Activated CD8-positive, alpha-beta memory T cell treated with anti-CD3 and anti-CD28 coated beads, Interleukin-2, amount 50 U/mL, for 48 hours (primary cell): ENCODE measurements at regions not wholly inside any gene's neighbourhood (a gene's known extent, or its start where the extent isn't known, plus 50 kb on each side); places are given as distances from the start of the nearest gene placed in this dataset.

Experiments
- DNase-seq: peaks from one replicate; pipeline ENCODE4 v3.0.0-alpha.2; 2020

DNA sequence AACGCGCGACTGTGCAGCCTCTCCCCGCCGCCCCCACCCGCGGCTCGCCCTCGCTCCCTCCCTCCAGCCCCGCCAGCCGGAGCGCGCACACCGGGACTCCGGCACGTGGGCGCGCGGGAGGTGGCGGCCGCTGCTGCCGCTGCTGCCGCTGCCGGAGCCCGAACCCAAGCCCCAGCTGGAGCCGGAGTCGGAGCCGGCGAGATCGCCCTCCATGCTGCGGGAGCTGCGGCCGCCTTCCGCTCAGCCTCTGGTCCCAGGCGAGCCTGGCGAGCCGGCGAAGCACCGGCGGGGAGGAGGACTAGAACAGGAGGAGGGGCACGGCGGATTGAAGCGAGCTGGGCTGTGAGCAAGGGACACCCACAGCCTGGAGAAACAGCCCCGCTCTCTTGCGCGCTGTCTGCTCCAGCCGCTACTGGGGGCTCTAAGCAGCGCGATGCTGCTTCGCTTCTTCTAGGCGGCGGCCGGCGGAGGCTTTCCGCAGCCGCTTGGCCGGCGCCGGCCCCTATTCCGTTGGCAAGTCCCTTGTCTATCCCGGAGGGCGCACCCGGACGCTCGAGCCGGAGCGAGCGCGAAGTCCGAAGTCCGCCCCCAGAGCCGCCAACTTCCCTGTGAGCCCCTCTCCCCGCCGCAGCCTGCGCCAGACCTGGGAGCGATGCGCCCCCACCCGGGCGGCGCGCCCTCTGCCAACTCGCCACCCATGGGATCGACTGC, 598.7 kb upstream of the SGCD start:
- no peak for DNase-seq

DNA sequence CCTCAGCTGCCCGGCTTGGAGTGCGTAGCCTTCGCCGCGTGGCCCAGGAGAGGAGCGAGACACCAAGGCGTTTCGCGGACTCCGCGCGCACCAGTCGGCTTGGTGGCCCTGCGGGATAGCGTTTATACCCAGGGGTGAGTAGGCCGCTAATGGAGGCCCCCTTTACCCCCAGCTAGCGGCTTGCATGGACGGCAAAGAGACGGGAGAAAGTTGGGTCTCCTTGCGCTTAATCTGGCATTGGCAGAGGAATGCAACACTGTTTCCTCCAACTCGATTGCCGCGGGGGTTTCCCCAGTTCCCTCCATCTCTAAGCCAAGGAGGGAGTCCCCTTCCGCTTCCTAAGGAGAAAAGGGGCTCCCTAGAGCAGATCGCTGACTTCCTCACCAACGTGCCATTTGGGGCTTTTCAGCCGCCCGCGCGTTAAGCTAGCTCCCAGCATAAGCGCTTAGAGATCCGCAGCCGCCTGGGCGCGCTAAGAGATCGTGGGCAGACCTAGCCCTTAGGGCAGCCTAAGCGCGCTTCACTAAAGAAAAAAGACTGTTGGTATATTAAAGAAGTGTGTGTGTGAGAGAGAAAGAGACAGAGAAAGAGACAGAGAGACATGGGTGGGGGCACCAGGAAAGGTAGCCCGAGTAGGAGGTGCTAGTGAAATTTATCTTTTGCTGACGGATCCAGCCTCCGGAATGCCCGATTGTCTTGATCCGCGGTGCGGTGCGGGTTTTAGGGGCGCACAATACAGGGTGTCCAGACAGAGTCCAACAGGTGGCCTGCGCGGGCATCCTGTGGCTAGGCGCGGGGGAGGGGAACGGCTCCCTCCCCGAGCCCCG, 597.9 kb upstream of the SGCD start:
- DNase-seq, result no peak

GRCh38 chr5:155729684-155730059, 597.3 kb upstream of the SGCD start:
- DNase-seq, result no peak

DNA sequence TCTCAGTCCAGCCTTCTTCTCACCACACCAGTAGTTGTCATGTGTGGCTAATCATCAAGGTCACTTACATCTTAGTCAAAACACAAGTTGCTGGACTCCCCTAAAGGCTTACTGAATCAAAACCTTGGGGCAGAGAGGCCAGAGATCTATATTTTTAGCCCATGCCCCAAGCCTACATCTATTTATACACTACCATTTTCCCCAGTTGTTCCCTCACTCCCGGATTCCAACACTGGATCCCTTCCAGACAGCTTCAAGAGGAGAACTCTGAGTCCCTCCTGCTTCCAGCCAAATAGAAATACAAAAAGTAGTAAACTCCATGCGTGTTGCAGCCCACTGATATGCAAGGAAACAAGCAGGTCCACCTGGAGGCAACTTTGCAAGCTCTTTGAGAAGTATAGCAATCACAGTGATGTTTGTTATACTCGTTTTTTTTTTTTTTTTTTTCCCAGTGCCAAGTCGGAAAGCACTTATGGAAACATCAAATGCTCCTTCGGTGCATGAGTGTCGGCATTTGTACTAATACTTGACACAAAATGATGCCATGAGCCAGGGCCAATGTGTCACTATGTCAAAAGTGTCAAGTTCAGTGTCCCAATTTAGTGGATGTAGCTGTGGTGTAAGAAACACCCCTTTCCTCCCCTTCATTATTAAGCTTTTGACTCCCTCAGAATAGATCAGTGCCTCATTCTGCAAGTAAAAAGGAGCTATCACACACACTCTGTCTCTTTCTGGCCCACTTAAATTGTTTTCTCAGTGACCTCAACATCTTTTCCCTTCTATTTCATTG, 594.2 kb upstream of the SGCD start:
- DNase-seq, result no peak

DNA sequence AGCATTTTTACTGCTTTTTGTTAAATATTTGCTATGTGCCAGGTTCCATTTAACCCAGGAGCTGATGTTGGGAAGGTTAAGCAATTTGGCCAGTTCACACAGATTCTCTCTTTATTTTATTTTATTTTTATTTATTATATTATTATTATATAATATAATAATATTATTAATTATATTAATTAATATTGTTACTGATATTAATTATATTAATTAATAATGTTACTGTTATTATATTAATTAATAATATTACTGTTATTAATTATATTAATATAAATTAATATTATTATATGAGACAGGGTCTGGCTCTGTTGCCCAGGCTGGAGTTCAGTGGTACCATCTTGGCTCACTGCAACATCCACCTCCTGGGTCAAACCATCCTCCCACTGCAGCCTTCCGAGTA, 593.0 kb upstream of the SGCD start:
- no peak for DNase-seq

DNA sequence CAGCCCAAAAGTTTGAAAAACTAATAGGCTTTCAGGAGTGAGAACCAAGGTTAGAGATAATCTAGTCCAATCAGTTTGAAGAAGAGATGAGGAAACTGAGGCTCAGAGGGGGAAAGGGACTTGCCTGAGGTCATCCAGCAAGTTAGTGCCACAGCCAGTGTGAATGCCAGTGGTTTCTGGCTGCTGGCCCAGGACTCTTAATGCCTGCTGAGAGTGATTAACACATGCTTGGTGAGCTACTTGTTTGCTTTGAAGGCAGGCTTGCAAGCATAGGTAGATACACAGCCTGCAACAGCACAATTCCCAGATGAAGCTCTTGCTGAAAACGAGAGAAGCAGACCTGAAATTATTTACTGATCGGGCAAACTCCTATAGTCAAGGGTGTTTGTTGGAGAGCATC, 591.6 kb upstream of the SGCD start:
- no peak for DNase-seq

GRCh38 chr5:155738616-155739015, 588.3 kb upstream of the SGCD start:
- no peak for DNase-seq

GRCh38 chr5:155746367-155747038, 580.5 kb upstream of the SGCD start:
- DNase-seq, result no peak

GRCh38 chr5:155750101-155750500, 576.9 kb upstream of the SGCD start:
- DNase-seq, result no peak

DNA sequence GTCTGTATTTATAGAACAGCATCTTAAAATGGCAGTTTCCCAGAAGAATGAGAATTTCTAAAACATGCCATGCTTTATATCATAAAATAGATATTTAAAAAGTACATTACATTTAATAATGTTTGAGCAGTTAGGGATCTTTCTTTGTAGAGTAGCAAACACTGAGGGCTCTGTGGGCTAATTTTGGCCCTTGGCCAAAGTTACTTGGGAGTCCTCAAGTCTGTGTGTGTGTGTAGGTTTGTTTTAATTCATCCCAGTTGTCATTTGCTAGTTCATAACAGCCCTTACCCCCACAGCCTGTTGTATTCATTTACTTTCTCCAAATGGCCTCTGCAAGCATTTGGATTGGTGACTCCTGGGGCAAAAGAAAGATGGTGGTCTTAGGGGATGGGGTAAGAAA, 576.4 kb upstream of the SGCD start:
- no peak for DNase-seq

DNA sequence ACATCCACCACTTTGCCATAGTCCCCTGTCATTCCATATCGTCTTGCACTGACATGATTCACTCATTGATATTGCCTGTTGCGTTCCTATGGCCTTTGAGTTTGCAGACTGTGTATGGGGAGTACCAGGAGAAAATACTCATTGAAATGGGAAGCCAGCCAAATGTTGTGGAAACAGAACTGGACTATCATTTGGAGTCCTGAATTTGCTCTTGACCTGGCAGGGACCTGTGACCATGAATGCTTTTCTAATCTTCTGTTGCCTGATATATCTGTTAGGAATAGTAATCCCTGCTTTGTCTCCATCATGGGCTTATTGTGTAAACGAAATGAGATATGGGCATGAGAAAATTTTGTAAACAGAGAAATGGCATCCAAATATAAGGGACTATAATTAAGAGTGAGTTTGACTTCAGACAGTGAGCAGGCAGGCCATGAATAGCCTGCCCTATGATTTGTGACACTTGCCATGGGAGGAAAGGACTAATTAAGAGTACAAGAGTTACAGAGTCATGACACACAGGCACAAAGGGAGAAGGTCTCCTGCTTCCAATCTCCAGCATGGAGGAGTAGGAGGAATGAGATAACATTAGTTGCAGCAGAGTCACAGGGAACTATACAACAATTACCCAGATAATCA, 572.9 kb upstream of the SGCD start:
- no peak for DNase-seq

- DNase-seq, result no peak
Observed at GRCh38 chr5:155759252-155759651, 567.7 kb upstream of the SGCD start.

DNA sequence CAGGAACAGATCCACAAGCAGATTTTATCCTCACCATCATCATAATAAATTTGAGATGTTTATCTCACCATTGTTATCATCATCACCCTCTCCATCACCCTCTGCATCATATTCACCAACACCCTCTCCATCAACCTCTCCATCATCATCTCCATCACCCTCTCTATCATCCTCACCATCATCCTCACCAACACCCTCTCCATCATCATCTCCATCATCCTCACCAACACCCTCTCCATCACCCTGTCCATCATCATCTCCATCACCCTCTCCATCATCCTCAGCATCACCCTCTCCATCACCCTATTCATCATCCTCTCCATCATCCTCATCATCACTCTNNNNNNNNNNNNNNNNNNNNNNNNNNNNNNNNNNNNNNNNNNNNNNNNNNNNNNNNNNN, 567.0 kb upstream of the SGCD start:
- DNase-seq, result no peak

GRCh38 chr5:155761502-155761901, 565.5 kb upstream of the SGCD start:
- DNase-seq, result no peak

GRCh38 chr5:155765715-155766114, 561.2 kb upstream of the SGCD start:
- no peak for DNase-seq

DNA sequence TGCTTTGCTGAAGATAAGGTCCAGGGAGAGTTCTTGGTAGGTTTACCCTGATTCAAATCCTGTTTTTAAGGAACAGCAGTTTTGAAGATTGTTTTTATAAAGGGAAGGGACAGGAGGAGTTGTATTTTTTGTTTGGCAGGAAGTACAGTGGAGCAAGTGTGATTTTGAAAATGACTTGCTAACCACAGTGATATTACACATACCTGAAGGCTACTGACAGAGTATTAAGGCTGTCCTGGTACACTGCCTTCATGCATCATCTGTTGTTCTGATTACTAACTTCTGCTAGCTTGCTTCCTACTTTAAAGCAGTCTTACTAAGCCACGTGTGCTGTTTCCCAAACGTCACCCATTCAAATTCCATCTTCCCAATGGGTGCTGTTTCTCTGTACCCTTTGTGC, 559.5 kb upstream of the SGCD start:
- no peak for DNase-seq

GRCh38 chr5:155768332-155768731, 558.6 kb upstream of the SGCD start:
- DNase-seq, result no peak

- no peak for DNase-seq
Observed at GRCh38 chr5:155772009-155772662, 554.8 kb upstream of the SGCD start.

GRCh38 chr5:155773680-155774079, 553.3 kb upstream of the SGCD start:
- no peak for DNase-seq

- no peak for DNase-seq
Observed at GRCh38 chr5:155780260-155780659, 546.7 kb upstream of the SGCD start.

- no peak for DNase-seq
Observed at GRCh38 chr5:155783246-155783645, 543.7 kb upstream of the SGCD start.

GRCh38 chr5:155783791-155784190, 543.2 kb upstream of the SGCD start:
- no peak for DNase-seq
